Psoas muscle (tissue), 7 donors: ENCODE measurements at regions not wholly inside any gene's neighbourhood (a gene's known extent, or its start where the extent isn't known, plus 50 kb on each side); places are given as distances from the start of the nearest gene placed in this dataset.

Experiments
- ATAC-seq, 4 donors: fragments of 200-7000 bp; cut with Tn5 transposase; one replicate each; pipeline ENCODE4 v1.9.1; 2020; ENCODE audit warnings: moderate library complexity in 3 of 4, mild to moderate bottlenecking in 2 of 4
- DNase-seq, 2 donors: peaks; one replicate each; pipeline ENCODE4 v3.0.0-alpha.2; 2020
- H3K27ac ChIP-seq: fragments of 200-600 bp; one replicate; pipeline ENCODE4 v1.8.0; 2022
- H3K27me3 ChIP-seq, 3 donors: fragments of 200-600 bp in 1 of 3; one replicate each; pipeline versions ENCODE4 v1.6.1 to v1.8.0; 2013 to 2022; ENCODE audit warnings: low read length in 2 of 3, mild to moderate bottlenecking in 2 of 3, moderate library complexity in 1 of 3; ENCODE audit not compliant: insufficient read depth in 3 of 3
- H3K36me3 ChIP-seq, 2 donors: fragments of 200-600 bp in 1 of 2; one replicate each; pipeline versions ENCODE4 v1.6.1 to v1.8.0; 2013 to 2022; ENCODE audit warnings: low read depth in 1 of 2, mild to moderate bottlenecking in 1 of 2, moderate library complexity in 1 of 2; ENCODE audit not compliant: insufficient read depth in 1 of 2
- H3K4me1 ChIP-seq: fragments of 200-600 bp; one replicate; pipeline ENCODE4 v1.8.0; 2022
- H3K4me3 ChIP-seq: fragments of 200-600 bp; one replicate; pipeline ENCODE4 v1.8.0; 2022; ENCODE audit warnings: mild to moderate bottlenecking
- H3K9me3 ChIP-seq: fragments of 200-600 bp; one replicate; pipeline ENCODE4 v1.8.0; 2022
- CTCF ChIP-seq: fragments of 200-600 bp; IDR thresholded peaks from one replicate; pipeline ENCODE4 v1.8.0; 2022; ENCODE audit warnings: antibody characterized with exemption
- WGBS, 3 donors: extraction: QIAGEN DNeasy Blood & Tissue Kit; methylation state at CpG; one replicate each; pipeline versions ENCODE4 v1.1.6 to v1.1.7; 2013; 5-methylcytosine and 5-hydroxymethylcytosine counted together
- intact Hi-C, 2 donors: fragments of 100-400 bp; cut with DNase I; formaldehyde crosslinking; loops; one replicate each; pipeline versions ENCODE4 v1.11.0 to v1.14.2; 2022
- donor health status: healthy with polysubstance abuse.
- donor health status: DM: no; HTN: no; CAD: no; lungs with moderate emphysema.
- donor health status: Bipolar disorder and iron deficiency.
- donor health status: healthy.
- donor health status: DM: yes; HTN: yes; CAD: no.
- donor health status: DM: no; HTN: no; CAD: no.
- donor health status: DM: yes; HTN: yes; CAD: no.

GRCh38 chr12:3990501-3991280 is 117.5 kb upstream of the PARP11 start:
- no peak for DNase-seq
- no peaks in the 10 kb centered on the region for H3K9me3 ChIP-seq
- intact Hi-C loops: no loop called here
- no peak overlapping the region for H3K4me3 ChIP-seq
- no peak for ATAC-seq
- no peak overlapping the region for H3K27ac ChIP-seq
- no peaks in the 10 kb centered on the region for H3K4me1 ChIP-seq
- no peaks in the 10 kb centered on the region for H3K36me3 ChIP-seq
- H3K27me3 ChIP-seq: peaks cover 0 to 17% (median 5%) of the 10 kb centered on the region in 3 donors
- 46 to 65% (median 50%) methylated on average over 26 of the region's 26 CpGs for WGBS, 3 donors
- no peak for TF ChIP-seq CTCF

GRCh38 chr12:3989218-3989550 is 116.0 kb upstream of the PARP11 start:
- WGBS, 3 donors: 67 to 80% (median 76%) methylated on average over 2 of the region's 2 CpGs
- DNase-seq (no peak), ATAC-seq (no peak)
- Histone ChIP-seq H3K36me3 (no peaks in the 10 kb centered on the region), H3K9me3 (no peaks in the 10 kb centered on the region), H3K27me3 (peaks cover 0 to 17% (median 5%) of the 10 kb centered on the region in 3 donors), H3K27ac (no peak overlapping the region), H3K4me1 (no peaks in the 10 kb centered on the region), H3K4me3 (no peak overlapping the region)
- TF ChIP-seq CTCF: no peak
- intact Hi-C loops: no loop called here

DNA sequence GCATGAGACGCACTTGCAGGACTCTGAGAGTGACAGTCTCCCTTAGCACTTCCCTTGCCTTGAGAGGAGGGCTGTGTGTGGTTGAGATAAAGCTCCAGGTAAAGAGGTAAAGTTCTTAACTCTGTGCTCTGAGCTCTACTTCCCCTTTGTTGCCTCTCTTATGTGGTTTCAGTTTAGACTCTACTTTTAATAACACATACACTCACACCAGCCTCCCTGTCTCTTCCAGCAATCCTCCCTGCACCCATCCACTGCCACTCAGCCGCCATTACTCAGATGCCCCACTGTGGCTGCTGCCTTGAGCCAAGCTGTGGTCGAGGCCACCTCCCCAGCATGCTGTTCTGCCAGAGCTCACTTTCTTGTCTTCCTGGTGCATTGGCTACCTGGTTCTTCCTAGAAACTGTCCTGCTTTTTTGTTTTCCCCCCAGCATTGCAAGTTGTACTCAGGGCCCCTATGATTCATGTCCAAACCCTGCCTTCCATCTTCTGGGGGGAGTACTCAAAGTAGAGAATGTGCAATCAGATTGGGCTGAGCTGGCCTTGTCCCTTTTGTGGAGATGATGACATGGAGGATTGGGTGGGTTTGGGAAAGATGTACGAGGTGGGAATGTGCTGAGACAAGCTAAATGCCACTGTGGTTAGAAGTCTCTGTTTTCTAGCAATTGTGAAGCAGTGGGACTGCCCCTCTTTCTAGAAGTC is 115.5 kb upstream of the PARP11 start:
- ATAC-seq: no peak

DNA sequence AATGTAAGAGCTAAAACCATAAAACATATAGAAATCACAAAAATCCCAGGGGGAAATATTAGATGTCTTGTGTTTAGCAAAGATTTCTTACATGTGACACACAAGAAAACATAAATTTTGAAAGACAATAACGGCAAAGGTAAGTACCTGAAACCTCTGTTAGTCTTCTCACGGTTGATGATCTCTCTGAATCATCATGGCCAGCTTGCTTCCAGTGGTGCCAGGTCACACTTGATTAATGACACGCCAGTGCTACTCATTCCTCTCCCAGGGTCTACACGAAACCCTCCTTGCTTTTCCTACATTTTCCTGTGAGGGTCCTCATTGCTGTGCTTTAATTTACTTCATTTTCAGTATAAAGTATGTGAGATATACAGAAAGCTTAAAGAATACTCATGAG is 114.4 kb upstream of the PARP11 start:
- H3K9me3 ChIP-seq: peaks cover 8% of the 10 kb centered on the region
- no peak for TF ChIP-seq CTCF
- H3K4me3 ChIP-seq: no peak overlapping the region
- no peak for DNase-seq
- no peaks in the 10 kb centered on the region for H3K4me1 ChIP-seq
- no peaks in the 10 kb centered on the region for H3K36me3 ChIP-seq
- no peak for ATAC-seq
- H3K27ac ChIP-seq: no peak overlapping the region
- WGBS, 3 donors: 76 to 81% (median 77%) methylated on average over 4 of the region's 4 CpGs
- intact Hi-C loops: no loop called here
- peaks cover 0 to 14% (median 5%) of the 10 kb centered on the region in 3 donors for H3K27me3 ChIP-seq

More for the DNA sequence above, 115.5 kb upstream of the PARP11 start:
- Histone ChIP-seq H3K27me3 (peaks cover 0 to 17% (median 5%) of the 10 kb centered on the region in 3 donors), H3K9me3 (peaks cover 1% of the 10 kb centered on the region), H3K36me3 (no peaks in the 10 kb centered on the region), H3K4me3 (no peak overlapping the region), H3K4me1 (no peaks in the 10 kb centered on the region), H3K27ac (no peak overlapping the region)
- no peak for DNase-seq
- TF ChIP-seq CTCF: no peak
- intact Hi-C loops: no loop called here
- WGBS, 3 donors: 74 to 81% (median 79%) methylated on average over 4 of the region's 4 CpGs
